ENCODE measurements at regions not wholly inside any gene's neighbourhood (a gene's known extent, or its start where the extent isn't known, plus 50 kb on each side); places are given as distances from the start of the nearest gene placed in this dataset.

DNA sequence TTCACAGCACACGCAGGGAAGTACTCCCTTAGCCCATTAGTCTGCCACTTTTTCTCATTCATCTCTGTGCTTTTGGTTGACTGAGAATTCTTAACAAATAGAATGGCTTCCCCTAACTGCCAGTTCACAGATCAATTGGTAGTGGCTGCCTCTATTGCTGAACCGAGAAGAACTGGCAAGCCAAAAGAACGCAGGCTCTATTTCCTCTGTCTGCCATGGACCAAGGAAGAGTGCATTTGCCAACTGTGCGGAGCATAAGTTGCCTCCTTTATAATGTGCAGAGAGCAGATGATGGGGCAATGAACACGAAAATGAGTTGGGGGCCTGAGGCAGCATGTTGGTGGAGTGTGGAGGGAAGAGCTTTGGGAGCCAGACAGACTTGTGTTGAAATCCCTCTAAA lies 483.1 kb upstream of the CAMK1G start:
- no peak for TF ChIP-seq ZFX (IDR thresholded peaks at IDR 0.05; ENCODE audit: borderline replicate concordance)
- TF ChIP-seq, protein P1, sequence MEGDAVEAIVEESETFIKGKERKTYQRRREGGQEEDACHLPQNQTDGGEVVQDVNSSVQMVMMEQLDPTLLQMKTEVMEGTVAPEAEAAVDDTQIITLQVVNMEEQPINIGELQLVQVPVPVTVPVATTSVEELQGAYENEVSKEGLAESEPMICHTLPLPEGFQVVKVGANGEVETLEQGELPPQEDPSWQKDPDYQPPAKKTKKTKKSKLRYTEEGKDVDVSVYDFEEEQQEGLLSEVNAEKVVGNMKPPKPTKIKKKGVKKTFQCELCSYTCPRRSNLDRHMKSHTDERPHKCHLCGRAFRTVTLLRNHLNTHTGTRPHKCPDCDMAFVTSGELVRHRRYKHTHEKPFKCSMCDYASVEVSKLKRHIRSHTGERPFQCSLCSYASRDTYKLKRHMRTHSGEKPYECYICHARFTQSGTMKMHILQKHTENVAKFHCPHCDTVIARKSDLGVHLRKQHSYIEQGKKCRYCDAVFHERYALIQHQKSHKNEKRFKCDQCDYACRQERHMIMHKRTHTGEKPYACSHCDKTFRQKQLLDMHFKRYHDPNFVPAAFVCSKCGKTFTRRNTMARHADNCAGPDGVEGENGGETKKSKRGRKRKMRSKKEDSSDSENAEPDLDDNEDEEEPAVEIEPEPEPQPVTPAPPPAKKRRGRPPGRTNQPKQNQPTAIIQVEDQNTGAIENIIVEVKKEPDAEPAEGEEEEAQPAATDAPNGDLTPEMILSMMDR (IDR thresholded peaks at IDR 0.05) = no peak
- no peak overlapping the region for H3K27ac ChIP-seq

DNA sequence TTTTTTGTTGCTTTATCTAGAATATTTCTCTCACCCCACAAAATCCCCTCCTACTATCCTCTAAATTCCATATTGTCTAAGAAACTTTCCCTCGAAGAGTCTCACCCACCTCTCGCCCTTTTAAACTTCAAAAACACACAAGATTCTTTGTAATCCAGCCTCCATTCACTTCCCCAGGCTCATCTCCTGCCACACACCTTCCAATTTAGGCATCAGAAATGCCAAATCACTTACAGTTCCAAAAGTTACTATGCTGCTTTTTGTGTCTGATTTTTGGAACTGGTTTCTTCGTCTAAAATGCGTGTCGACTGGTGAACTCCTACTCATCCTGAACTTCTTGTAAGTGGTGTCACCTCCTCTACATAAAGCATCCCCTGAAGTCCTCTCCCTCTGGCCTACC lies 482.4 kb upstream of the CAMK1G start:
- no peak overlapping the region for H3K27ac ChIP-seq
- TF ChIP-seq, protein P1 (IDR thresholded peaks at IDR 0.05) = no peak
- TF ChIP-seq ZFX (IDR thresholded peaks at IDR 0.05; ENCODE audit: borderline replicate concordance) = no peak

DNA sequence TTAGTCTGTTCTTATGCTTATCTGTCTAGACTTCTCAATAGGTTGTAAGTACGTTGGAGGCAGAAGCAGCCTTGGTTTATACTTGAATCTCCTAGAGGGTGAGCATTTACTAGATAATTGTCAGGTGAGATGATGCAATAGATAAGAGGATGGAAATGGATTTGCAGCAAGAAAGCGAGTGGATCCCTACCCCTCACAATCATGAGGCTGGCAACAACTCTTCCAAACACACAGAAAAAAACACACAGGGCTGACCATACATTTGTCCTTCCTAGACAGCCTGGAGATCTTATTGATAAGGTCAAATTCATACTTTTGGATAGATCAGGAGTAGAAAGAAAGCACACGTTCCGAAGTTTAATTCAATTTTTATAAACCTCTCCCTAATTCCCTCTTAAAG lies 481.4 kb upstream of the CAMK1G start:
- H3K27ac ChIP-seq = no peak overlapping the region
- TF ChIP-seq, protein P1 (IDR thresholded peaks at IDR 0.05) = no peak
- TF ChIP-seq ZFX (IDR thresholded peaks at IDR 0.05; ENCODE audit: borderline replicate concordance) = no peak

DNA sequence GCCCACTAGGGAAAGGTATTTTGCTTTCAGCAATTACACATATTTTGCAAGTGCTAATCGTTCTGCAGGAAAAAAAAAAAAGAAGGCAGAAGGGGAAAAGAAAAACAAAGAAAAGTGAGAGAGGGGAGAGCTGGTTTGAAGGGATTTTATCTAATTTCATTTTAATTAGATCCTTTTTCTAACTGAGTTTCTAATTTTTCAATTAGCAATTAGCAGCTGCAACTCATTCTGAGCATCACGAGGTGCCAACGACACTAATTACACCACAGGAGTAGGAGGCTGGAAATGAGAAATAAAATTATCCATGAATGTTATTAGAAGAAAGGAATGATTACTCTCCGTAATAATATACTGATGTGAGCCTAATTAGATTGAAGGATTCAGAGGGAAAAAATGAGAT lies 481.0 kb upstream of the CAMK1G start:
- no peak for TF ChIP-seq ZFX (IDR thresholded peaks at IDR 0.05; ENCODE audit: borderline replicate concordance)
- TF ChIP-seq, protein P1 (IDR thresholded peaks at IDR 0.05) = no peak
- no peak overlapping the region for H3K27ac ChIP-seq

DNA sequence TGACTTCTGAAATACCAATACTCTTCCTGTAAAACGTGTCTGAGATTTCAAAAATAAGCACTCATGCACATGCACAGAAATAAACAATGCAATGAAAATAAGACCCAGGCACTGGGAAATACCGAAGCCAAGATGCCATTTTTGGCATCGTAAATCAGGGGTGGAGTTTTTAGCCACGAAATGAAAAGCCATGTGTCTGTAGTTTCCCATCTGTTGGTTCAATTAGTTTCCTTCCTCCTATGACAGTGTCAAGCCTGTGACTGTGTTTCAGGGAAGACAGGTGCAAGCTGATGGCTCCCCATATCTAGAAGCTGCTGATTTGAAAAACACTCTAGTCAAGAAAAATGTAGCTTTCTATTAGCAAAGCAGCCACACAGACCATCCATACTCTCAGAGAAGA lies 480.4 kb upstream of the CAMK1G start:
- no peak overlapping the region for H3K27ac ChIP-seq

DNA sequence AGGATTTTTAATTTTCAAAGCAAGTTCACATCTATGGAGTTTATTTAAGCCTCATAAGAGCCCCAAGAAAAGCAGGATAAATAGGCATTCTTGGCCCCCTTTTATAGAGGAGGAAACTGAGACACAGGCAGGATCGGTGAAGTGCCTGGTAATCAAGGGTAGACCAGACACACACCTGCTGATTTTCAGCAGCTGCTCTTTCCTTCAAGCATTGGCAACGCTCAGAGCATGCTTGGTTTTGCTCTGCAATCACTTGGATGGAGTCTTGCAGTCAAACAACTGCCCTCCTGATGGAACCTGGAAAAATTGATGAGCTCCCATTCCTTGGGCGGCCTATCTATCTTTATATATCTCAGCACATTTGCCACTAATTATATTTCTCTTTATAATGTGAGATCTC lies 478.9 kb upstream of the CAMK1G start:
- TF ChIP-seq, protein P1 (IDR thresholded peaks at IDR 0.05) = no peak
- TF ChIP-seq ZFX (IDR thresholded peaks at IDR 0.05; ENCODE audit: borderline replicate concordance) = no peak
- H3K27ac ChIP-seq = no peak overlapping the region

More for the DNA sequence above, 480.4 kb upstream of the CAMK1G start:
- TF ChIP-seq, protein P1 (IDR thresholded peaks at IDR 0.05) = no peak
- no peak for TF ChIP-seq ZFX (IDR thresholded peaks at IDR 0.05; ENCODE audit: borderline replicate concordance)

DNA sequence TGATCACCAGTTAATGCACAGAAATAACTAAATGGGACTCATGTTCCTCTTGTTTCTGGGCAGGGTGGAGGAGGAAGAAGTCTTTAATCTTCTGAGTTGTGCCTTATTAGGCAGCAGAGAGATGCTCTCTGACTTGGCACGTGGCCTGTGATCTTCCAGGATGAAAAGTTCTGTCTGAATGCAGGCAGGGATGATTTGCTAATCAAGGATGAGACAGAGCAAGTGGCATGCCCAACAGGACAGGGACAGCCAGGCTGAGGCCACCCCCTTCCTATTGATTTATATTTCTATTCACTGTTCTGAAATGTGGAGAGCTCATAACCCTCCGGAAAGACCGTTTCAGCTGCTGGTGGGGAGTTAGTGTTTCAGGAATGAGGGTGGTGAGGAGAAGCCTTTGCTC lies 477.8 kb upstream of the CAMK1G start:
- no peak for TF ChIP-seq ZFX (IDR thresholded peaks at IDR 0.05; ENCODE audit: borderline replicate concordance)
- TF ChIP-seq, protein P1 (IDR thresholded peaks at IDR 0.05) = no peak
- no peak overlapping the region for H3K27ac ChIP-seq
